HG02884 (cell line): ENCODE measurements at regions not wholly inside any gene's neighbourhood (a gene's known extent, or its start where the extent isn't known, plus 50 kb on each side); places are given as distances from the start of the nearest gene placed in this dataset.
"Not testable (repeated sequence)": the region's sequence is repeated elsewhere in the genome, so short reads cannot be mapped to it uniquely, and the experiment has no call there.

ENCODE experiments used
- ATAC-seq: cut with Tn5 transposase; IDR thresholded peaks from one replicate; pipeline ENCODE4 v1.9.1; 2021; ENCODE audit warnings: mild to moderate bottlenecking, moderate library complexity; ENCODE audit not compliant: unreplicated experiment

GRCh38 chr14:30356438-30357202, 202.3 kb upstream of the G2E3 start:
- ATAC-seq = no peak

GRCh38 chr14:30357791-30358190, 201.2 kb upstream of the G2E3 start:
- ATAC-seq = no peak

- no peak for ATAC-seq
These were observed 196.4 kb upstream of the G2E3 start for GRCh38 chr14:30362369-30363218.

DNA sequence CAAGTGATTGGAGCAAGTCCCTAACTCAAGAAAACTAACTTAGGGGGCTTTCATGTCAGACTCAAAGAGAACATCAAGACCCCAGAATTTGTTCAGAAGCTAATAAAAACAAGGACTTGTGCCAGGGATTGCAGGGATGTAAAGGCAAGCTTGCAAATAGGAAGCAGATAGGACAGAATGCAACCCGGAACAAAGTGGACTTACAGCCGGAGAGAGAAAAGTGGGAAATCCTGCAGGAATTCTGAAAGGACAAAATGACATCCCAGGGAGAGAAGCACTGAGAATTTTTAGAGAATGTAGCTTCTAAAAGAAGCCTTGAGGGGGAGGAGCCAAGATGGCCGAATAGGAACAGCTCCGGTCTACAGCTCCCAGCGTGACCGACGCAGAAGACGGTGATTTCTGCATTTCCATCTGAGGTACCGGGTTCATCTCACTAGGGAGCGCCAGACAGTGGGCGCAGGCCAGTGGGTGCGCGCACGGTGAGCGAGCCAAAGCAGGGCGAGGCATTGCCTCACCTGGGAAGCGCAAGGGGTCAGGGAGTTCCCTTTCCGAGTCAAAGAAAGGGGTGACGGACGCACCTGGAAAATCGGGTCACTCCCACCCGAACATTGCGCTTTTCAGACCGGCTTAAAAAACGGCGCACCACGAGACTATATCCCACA, 195.6 kb upstream of the G2E3 start:
- not testable (repeated sequence) for ATAC-seq

GRCh38 chr14:30369502-30370180, 189.3 kb upstream of the G2E3 start:
- peak; percentile 48 for ATAC-seq

DNA sequence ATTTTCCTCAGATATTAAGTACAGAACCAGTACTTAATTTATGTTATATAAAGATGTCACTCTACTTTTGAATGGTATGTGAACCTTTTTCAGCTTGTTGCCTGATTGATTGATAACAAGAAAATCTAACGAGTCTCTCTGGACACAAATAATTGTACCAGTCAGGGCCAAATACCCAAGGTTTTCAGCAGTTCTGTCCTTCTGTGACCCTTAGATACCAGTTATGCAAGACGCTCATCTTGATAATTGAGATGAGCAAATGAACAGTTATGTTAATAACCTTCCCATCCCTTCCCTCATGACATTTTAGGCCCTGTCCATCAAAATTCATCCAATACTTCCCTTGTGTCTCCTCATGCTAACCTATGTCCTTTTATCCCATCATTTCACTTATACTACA, 185.9 kb upstream of the G2E3 start:
- ATAC-seq = no peak

- no peak for ATAC-seq
These were observed 185.4 kb upstream of the G2E3 start for GRCh38 chr14:30373526-30373925.

GRCh38 chr14:30375296-30375892, 183.6 kb upstream of the G2E3 start:
- ATAC-seq = peak; percentile 100

DNA sequence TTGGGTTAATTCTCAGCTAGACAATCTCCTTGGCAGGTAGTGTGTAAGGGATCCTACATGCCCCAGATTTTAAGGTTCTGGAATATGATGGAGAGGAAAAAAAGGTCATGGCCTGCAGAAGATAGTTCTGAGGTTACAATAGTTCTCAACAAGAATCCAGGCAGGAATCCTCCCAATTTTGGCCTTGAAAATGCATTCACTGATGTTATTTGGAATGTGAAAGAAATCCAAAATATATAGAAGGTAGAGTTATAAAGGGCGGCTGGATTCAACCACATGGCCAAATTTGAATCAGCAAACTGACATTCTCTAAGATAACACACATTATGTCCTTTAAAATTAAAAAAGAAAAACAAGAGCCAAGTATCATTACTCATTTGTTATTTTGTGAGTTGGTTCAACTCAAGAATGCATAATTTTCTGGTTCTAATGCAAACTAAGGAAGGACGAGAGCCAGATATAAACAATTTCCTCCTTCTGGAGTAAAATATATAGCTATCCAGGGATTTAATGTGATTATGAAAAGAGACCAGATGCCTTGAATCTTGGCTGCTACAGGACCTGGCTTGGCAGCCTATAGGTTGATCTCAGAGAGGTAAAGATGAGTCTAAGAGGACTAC, 177.0 kb upstream of the G2E3 start:
- ATAC-seq = no peak

GRCh38 chr14:30385925-30386324, 173.0 kb upstream of the G2E3 start:
- no peak for ATAC-seq

DNA sequence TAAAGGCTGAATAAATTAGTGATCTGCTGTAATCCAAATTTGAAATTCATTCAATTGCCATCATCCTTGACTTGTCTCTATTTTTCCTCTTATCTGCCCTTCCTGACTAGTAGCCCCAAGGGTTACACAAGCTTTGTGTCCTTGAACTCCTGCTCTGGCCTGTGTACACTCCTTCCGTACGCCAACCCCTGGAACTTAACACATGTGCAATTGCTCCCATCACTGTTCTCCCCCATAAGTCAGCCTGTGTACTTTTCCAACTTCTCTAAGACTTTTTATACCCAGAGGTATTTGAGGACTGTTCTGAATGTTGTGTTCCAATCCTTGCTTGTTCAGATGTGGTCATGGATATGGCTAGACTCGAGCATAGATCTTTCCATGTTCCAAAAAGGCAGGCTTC, 171.1 kb upstream of the G2E3 start:
- no peak for ATAC-seq

GRCh38 chr14:30389134-30389876, 169.7 kb upstream of the G2E3 start:
- ATAC-seq = no peak

GRCh38 chr14:30389877-30390385, 169.0 kb upstream of the G2E3 start:
- no peak for ATAC-seq

DNA sequence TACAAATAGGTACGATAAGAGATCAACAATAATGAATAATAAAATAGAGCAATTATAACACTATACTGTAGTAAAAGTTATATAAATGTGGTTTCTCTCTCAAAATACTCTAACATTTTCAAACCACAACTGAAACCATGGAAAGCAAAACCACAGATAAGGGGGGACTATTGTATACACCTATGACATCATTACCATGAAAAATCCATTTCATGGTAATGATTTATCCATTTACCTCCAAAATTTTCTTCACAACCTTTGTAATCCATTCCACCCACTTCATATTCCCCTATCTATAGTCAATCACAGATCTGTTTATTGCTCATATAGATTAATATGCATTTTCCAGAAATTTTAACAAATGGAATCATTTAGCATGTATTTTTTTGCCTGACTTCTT, 163.9 kb upstream of the G2E3 start:
- no peak for ATAC-seq

DNA sequence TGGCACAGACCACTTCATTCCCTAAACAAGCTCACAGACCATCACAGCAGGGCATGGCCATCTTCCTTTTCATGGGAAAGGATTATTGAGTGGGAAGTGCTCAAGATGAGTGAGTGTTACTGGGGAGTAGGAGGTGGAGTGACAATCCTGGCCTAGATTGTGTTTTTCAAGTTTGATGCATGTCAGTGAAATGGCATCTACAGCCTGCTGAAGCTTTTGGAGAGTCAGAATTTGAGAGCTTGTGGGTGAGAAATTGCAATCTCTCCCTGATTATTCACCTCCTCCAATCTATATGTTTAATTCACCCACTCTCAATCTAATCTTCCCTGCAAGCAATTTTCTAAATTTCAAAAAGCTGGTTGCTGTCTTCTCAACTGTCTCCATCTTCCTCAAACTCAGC, 156.1 kb upstream of the G2E3 start:
- ATAC-seq = no peak

GRCh38 chr14:30403791-30404190, 155.2 kb upstream of the G2E3 start:
- no peak for ATAC-seq

- ATAC-seq = not testable (repeated sequence)
These were observed 149.4 kb upstream of the G2E3 start for GRCh38 chr14:30409508-30410015.

DNA sequence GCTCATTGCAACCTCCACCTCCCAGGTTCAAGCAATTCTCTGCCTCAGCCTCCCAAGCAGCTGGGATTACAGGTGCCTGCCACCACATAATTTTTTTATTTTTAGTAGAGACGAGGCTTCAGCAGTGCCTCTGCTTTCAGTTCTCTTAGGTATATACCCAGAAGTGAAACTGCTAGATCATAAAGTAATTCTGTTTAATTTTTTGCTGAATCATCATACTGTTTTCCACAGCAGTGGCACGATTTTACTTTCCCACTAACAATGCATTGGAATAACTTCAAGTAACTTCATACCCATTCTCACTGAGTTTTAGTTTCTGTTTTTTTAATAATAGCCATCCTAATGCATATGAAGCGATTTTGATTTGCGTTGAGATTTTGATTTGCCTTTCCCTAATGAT, 148.0 kb upstream of the G2E3 start:
- ATAC-seq = no peak

DNA sequence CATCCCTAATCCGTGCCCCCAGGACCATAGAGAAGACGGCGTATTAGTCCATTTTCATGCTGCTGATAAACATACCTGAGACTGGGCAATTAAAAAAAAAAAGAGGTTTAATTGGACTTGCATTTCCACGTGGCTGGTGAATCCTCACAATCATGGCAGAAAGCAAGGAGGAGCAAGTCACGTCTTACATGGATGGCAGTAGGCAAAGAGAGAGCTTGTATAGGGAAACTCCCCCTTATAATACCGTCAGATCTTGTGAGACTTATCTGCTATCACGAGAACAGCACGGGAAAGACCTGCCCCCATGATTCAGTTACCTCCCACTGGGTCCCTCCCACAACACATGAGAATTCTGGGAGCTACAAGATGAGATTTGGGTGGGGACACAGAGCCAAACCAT, 145.8 kb upstream of the G2E3 start:
- not testable (repeated sequence) for ATAC-seq
